NB4 (cell line): ENCODE measurements at regions not wholly inside any gene's neighbourhood (a gene's known extent, or its start where the extent isn't known, plus 50 kb on each side); places are given as distances from the start of the nearest gene placed in this dataset.

ENCODE experiments used
- DNase-seq: peaks from one replicate; pipeline ENCODE4 v3.0.0; 2010; ENCODE audit warnings: low read depth
- H3K4me3 ChIP-seq: one replicate; pipeline ENCODE4 v1.5.1; 2011; ENCODE audit warnings: mild to moderate bottlenecking, low read depth, low read length, moderate library complexity
- CTCF ChIP-seq: IDR thresholded peaks from one replicate; pipeline ENCODE4 v1.5.1; 2012; ENCODE audit warnings: low read depth, low read length
- MYC ChIP-seq: IDR thresholded peaks from 2 replicates; pipeline ENCODE4 v1.6.1; 2011; ENCODE audit warnings: low read depth, low read length
- POLR2A ChIP-seq: IDR thresholded peaks from 2 replicates; pipeline ENCODE4 v1.6.1; 2011; ENCODE audit warnings: mild to moderate bottlenecking; ENCODE audit not compliant: insufficient read length; ENCODE audit errors: extremely low read depth
- TF ChIP-seq, protein P1 (sequence below): IDR thresholded peaks from 2 replicates; pipeline ENCODE4 v1.6.1; 2011; ENCODE audit warnings: low read depth, low read length

GRCh38 chr4:28536124-28536523 lies 1675.5 kb downstream of the STIM2 start:
- TF ChIP-seq POLR2A (no peak), CTCF (no peak), MYC (no peak)
- TF ChIP-seq, protein P1, sequence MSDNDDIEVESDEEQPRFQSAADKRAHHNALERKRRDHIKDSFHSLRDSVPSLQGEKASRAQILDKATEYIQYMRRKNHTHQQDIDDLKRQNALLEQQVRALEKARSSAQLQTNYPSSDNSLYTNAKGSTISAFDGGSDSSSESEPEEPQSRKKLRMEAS, result no peak
- H3K4me3 ChIP-seq, result no peak overlapping the region

GRCh38 chr4:28545986-28546385 lies 1685.3 kb downstream of the STIM2 start:
- H3K4me3 ChIP-seq, result no peak overlapping the region
- TF ChIP-seq MYC (no peak), POLR2A (no peak), CTCF (no peak)
- TF ChIP-seq, protein P1, result no peak
- no peak for DNase-seq

More at GRCh38 chr4:28536124-28536523, 1675.5 kb downstream of the STIM2 start:
- no peak for DNase-seq

DNA sequence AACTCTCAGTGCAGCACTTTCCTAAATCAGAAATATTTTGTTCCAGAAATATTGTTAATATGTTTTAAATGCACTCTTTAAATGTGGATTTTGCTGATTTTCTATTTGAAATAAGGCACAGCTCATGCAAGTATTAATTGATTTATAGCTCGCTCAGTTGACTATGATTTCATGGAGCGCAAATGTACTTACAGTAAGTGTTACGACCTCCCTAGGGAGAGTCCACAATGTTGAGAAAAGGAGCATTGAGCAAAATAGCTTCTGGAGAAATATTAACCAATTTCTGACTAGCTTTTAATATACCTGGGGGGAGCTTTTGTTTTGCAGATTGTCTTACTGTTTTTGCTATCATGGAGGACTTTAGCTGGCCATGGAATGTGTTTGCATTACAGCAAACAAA lies 1687.5 kb downstream of the STIM2 start:
- no peak for DNase-seq
- TF ChIP-seq POLR2A, result no peak
- TF ChIP-seq, protein P1, result no peak
- H3K4me3 ChIP-seq, result no peak overlapping the region

GRCh38 chr4:28548594-28548993 lies 1688.0 kb downstream of the STIM2 start:
- no peak for TF ChIP-seq CTCF
- no peak for DNase-seq
- no peak overlapping the region for H3K4me3 ChIP-seq

- no peak for DNase-seq
- TF ChIP-seq MYC (no peak), POLR2A (no peak), CTCF (no peak)
- TF ChIP-seq, protein P1, result no peak
- H3K4me3 ChIP-seq, result no peak overlapping the region
Observed at GRCh38 chr4:28555866-28556265, 1695.2 kb downstream of the STIM2 start.

GRCh38 chr4:28557755-28558154 lies 1697.1 kb downstream of the STIM2 start:
- peak; percentile 36 for DNase-seq
- no peak for TF ChIP-seq CTCF
- H3K4me3 ChIP-seq, result no peak overlapping the region
